HAP-1 (cell line): ENCODE measurements at regions not wholly inside any gene's neighbourhood (a gene's known extent, or its start where the extent isn't known, plus 50 kb on each side); places are given as distances from the start of the nearest gene placed in this dataset.
"Not testable (repeated sequence)": the region's sequence is repeated elsewhere in the genome, so short reads cannot be mapped to it uniquely, and the experiment has no call there.

ENCODE experiments used
- DNase-seq, 2 experiments: peaks; one replicate each; pipeline ENCODE4 v3.0.0-alpha.2; 2016 to 2020; ENCODE audit warnings: low spot score in 2 of 2
- H3K27me3 ChIP-seq: fragments of 250-450 bp; sonication (Bioruptor Pico); 2 replicates; pipeline ENCODE4 v1.5.1; 2020; ENCODE audit warnings: low read depth, mild to moderate bottlenecking, moderate library complexity
- H3K36me3 ChIP-seq: fragments of 250-450 bp; sonication (Bioruptor Pico); replicated peaks from 2 replicates; pipeline ENCODE4 v1.5.1; 2020; ENCODE audit warnings: mild to moderate bottlenecking
- H3K4me1 ChIP-seq: fragments of 250-450 bp; sonication (Bioruptor Pico); 2 replicates; pipeline ENCODE4 v1.5.1; 2020; ENCODE audit warnings: mild to moderate bottlenecking
- H3K4me3 ChIP-seq: fragments of 250-450 bp; sonication (Bioruptor Pico); 2 replicates; pipeline ENCODE4 v1.5.1; 2020; ENCODE audit warnings: mild to moderate bottlenecking, moderate library complexity
- H3K9me3 ChIP-seq: fragments of 250-450 bp; sonication (Bioruptor Pico); 2 replicates; pipeline ENCODE4 v1.5.1; 2020; ENCODE audit warnings: mild to moderate bottlenecking, moderate library complexity
- in situ Hi-C: fragments of 300-500 bp; cut with MboI; formaldehyde crosslinking; loops from 3 replicates; pipeline ENCODE4 v1.14.3; 2020; ENCODE audit warnings: low sequenced_read_pairs, inconsistent platforms, mixed read lengths

GRCh38 chr3:22660606-22661005, 542.5 kb upstream of the UBE2E2 start:
- no peaks in the 10 kb centered on the region for H3K36me3 ChIP-seq
- H3K27me3 ChIP-seq = no peaks in the 10 kb centered on the region
- no peaks in the 10 kb centered on the region for H3K4me1 ChIP-seq
- DNase-seq = no peak
- no peaks in the 10 kb centered on the region for H3K9me3 ChIP-seq
- in situ Hi-C loops = no loop called here
- H3K4me3 ChIP-seq = no peak overlapping the region

- Histone ChIP-seq H3K4me3 (no peak overlapping the region), H3K36me3 (no peaks in the 10 kb centered on the region), H3K27me3 (no peaks in the 10 kb centered on the region), H3K9me3 (no peaks in the 10 kb centered on the region), H3K4me1 (no peaks in the 10 kb centered on the region)
- in situ Hi-C loops = no loop called here
- no peak for DNase-seq
Observed at GRCh38 chr3:22661121-22661700, 541.9 kb upstream of the UBE2E2 start.

- no peaks in the 10 kb centered on the region for H3K27me3 ChIP-seq
- H3K4me1 ChIP-seq = no peaks in the 10 kb centered on the region
- no peak for DNase-seq
- in situ Hi-C loops = no loop called here
- H3K9me3 ChIP-seq = no peaks in the 10 kb centered on the region
- H3K4me3 ChIP-seq = no peak overlapping the region
- H3K36me3 ChIP-seq = no peaks in the 10 kb centered on the region
Observed at GRCh38 chr3:22665528-22665927, 537.6 kb upstream of the UBE2E2 start.

GRCh38 chr3:22666736-22667135, 536.4 kb upstream of the UBE2E2 start:
- no peaks in the 10 kb centered on the region for H3K9me3 ChIP-seq
- no peaks in the 10 kb centered on the region for H3K27me3 ChIP-seq
- H3K4me1 ChIP-seq = no peaks in the 10 kb centered on the region
- DNase-seq = no peak
- H3K36me3 ChIP-seq = no peaks in the 10 kb centered on the region
- in situ Hi-C loops = no loop called here
- no peak overlapping the region for H3K4me3 ChIP-seq

GRCh38 chr3:22671848-22672247, 531.3 kb upstream of the UBE2E2 start:
- Histone ChIP-seq H3K9me3 (no peaks in the 10 kb centered on the region), H3K27me3 (no peaks in the 10 kb centered on the region), H3K4me1 (no peaks in the 10 kb centered on the region), H3K36me3 (no peaks in the 10 kb centered on the region), H3K4me3 (no peak overlapping the region)
- no peak for DNase-seq
- in situ Hi-C loops = no loop called here

GRCh38 chr3:22684739-22685138, 518.4 kb upstream of the UBE2E2 start:
- Histone ChIP-seq H3K9me3 (no peaks in the 10 kb centered on the region), H3K4me1 (no peaks in the 10 kb centered on the region), H3K4me3 (no peak overlapping the region), H3K36me3 (no peaks in the 10 kb centered on the region), H3K27me3 (no peaks in the 10 kb centered on the region)
- in situ Hi-C loops = no loop called here
- no peak for DNase-seq

- H3K9me3 ChIP-seq = no peaks in the 10 kb centered on the region
- no peak overlapping the region for H3K4me3 ChIP-seq
- no peak for DNase-seq
- in situ Hi-C loops = no loop called here
- no peaks in the 10 kb centered on the region for H3K4me1 ChIP-seq
- no peaks in the 10 kb centered on the region for H3K27me3 ChIP-seq
- H3K36me3 ChIP-seq = no peaks in the 10 kb centered on the region
Observed at GRCh38 chr3:22685597-22685996, 517.5 kb upstream of the UBE2E2 start.

GRCh38 chr3:22691407-22691806, 511.7 kb upstream of the UBE2E2 start:
- DNase-seq = no peak
- no peaks in the 10 kb centered on the region for H3K27me3 ChIP-seq
- no peak overlapping the region for H3K4me3 ChIP-seq
- H3K9me3 ChIP-seq = no peaks in the 10 kb centered on the region
- H3K36me3 ChIP-seq = no peaks in the 10 kb centered on the region
- in situ Hi-C loops = no loop called here
- H3K4me1 ChIP-seq = no peaks in the 10 kb centered on the region

GRCh38 chr3:22691856-22692628, 511.1 kb upstream of the UBE2E2 start:
- no peaks in the 10 kb centered on the region for H3K27me3 ChIP-seq
- H3K36me3 ChIP-seq = no peaks in the 10 kb centered on the region
- no peaks in the 10 kb centered on the region for H3K9me3 ChIP-seq
- no peak for DNase-seq
- in situ Hi-C loops = no loop called here
- no peaks in the 10 kb centered on the region for H3K4me1 ChIP-seq
- H3K4me3 ChIP-seq = no peak overlapping the region

- Histone ChIP-seq H3K27me3 (no peaks in the 10 kb centered on the region), H3K9me3 (no peaks in the 10 kb centered on the region), H3K4me3 (no peak overlapping the region), H3K36me3 (no peaks in the 10 kb centered on the region), H3K4me1 (no peaks in the 10 kb centered on the region)
- in situ Hi-C loops = no loop called here
- no peak for DNase-seq
Observed at GRCh38 chr3:22700876-22701275, 502.3 kb upstream of the UBE2E2 start.

- Histone ChIP-seq H3K4me1 (no peaks in the 10 kb centered on the region), H3K9me3 (no peaks in the 10 kb centered on the region), H3K4me3 (no peak overlapping the region), H3K27me3 (no peaks in the 10 kb centered on the region), H3K36me3 (no peaks in the 10 kb centered on the region)
- DNase-seq = no peak
- in situ Hi-C loops = no loop called here
Observed at GRCh38 chr3:22704166-22704565, 499.0 kb upstream of the UBE2E2 start.

- Histone ChIP-seq H3K4me1 (no peaks in the 10 kb centered on the region), H3K27me3 (no peaks in the 10 kb centered on the region), H3K36me3 (no peaks in the 10 kb centered on the region), H3K4me3 (no peak overlapping the region), H3K9me3 (no peaks in the 10 kb centered on the region)
- DNase-seq = no peak
- in situ Hi-C loops = no loop called here
Observed at GRCh38 chr3:22704571-22705354, 498.4 kb upstream of the UBE2E2 start.

- in situ Hi-C loops, H3K4me3 ChIP-seq, H3K4me1 ChIP-seq: not testable (repeated sequence)
Observed at GRCh38 chr3:22706922-22707321, 496.2 kb upstream of the UBE2E2 start.

GRCh38 chr3:22713936-22714335, 489.2 kb upstream of the UBE2E2 start:
- no peak for DNase-seq
- in situ Hi-C loops = no loop called here

More at GRCh38 chr3:22706922-22707321, 496.2 kb upstream of the UBE2E2 start:
- not testable (repeated sequence) for DNase-seq, H3K9me3 ChIP-seq, H3K36me3 ChIP-seq, H3K27me3 ChIP-seq

More at GRCh38 chr3:22713936-22714335, 489.2 kb upstream of the UBE2E2 start:
- H3K27me3 ChIP-seq = no peaks in the 10 kb centered on the region
- no peak overlapping the region for H3K4me3 ChIP-seq
- H3K9me3 ChIP-seq = no peaks in the 10 kb centered on the region
- no peaks in the 10 kb centered on the region for H3K36me3 ChIP-seq
- no peaks in the 10 kb centered on the region for H3K4me1 ChIP-seq
